ENCODE measurements at regions not wholly inside any gene's neighbourhood (a gene's known extent, or its start where the extent isn't known, plus 50 kb on each side); places are given as distances from the start of the nearest gene placed in this dataset.

Small RNAs in the stretch of these regions (small RNA-seq; reads per million reads assigned to genes)
- gene RNU6-493P = 0 reads per million in 4 donors
